ENCODE measurements at regions not wholly inside any gene's neighbourhood (a gene's known extent, or its start where the extent isn't known, plus 50 kb on each side); places are given as distances from the start of the nearest gene placed in this dataset.

- Histone ChIP-seq H3K4me3 (no peak overlapping the region), H3K9me3 (no peaks in the 10 kb centered on the region), H3K27ac (no peak overlapping the region), H3K27me3 (no peaks in the 10 kb centered on the region), H3K4me1 (peaks cover 0 to 5% (median 0%) of the 10 kb centered on the region in 12 donors), H3K36me3 (no peaks in the 10 kb centered on the region)
- WGBS, 4 donors: 53 to 86% (median 64%) methylated on average over 1 of the region's 1 CpG
- TF ChIP-seq CTCF (IDR thresholded peaks at IDR 0.05) (no peak), POLR2A (IDR thresholded peaks at IDR 0.05) (no peak)
- ATAC-seq: no peak
- no peak for DNase-seq
- intact Hi-C loops (cut with DNase I): loop anchor here in 1 of 10 donors (10.0 kb wide), 1 partner anchor 61 kb away; no protein-coding TSS in a partner anchor
Measured at GRCh38 chr11:92826136-92826535, 143.3 kb upstream of the MTNR1B start.

- H3K36me3 ChIP-seq: no peaks in the 10 kb centered on the region
- H3K27me3 ChIP-seq: no peaks in the 10 kb centered on the region
- DNase-seq: no peak
- TF ChIP-seq POLR2A (IDR thresholded peaks at IDR 0.05) (no peak), CTCF (IDR thresholded peaks at IDR 0.05) (peak in 2 of 12 donors; percentile 20 to 24)
- intact Hi-C loops (cut with DNase I): loop anchor here in 1 of 10 donors (10.0 kb wide), 1 partner anchor 62 kb away; no protein-coding TSS in a partner anchor
- no peak overlapping the region for H3K27ac ChIP-seq
- no peak for ATAC-seq
- H3K4me3 ChIP-seq: no peak overlapping the region
- peaks cover 0 to 5% (median 0%) of the 10 kb centered on the region in 12 donors for H3K4me1 ChIP-seq
- no peaks in the 10 kb centered on the region for H3K9me3 ChIP-seq
- 62 to 76% (median 70%) methylated on average over 1 of the region's 1 CpG for WGBS, 4 donors
Measured at GRCh38 chr11:92826603-92827002, 142.8 kb upstream of the MTNR1B start.

GRCh38 chr11:92827132-92827531 is 142.3 kb upstream of the MTNR1B start:
- Histone ChIP-seq H3K9me3 (no peaks in the 10 kb centered on the region), H3K36me3 (no peaks in the 10 kb centered on the region), H3K4me3 (no peak overlapping the region), H3K27me3 (no peaks in the 10 kb centered on the region), H3K4me1 (peaks cover 0 to 5% (median 0%) of the 10 kb centered on the region in 12 donors), H3K27ac (no peak overlapping the region)
- DNase-seq: no peak
- intact Hi-C loops (cut with DNase I): loop anchor here in 1 of 10 donors (10.0 kb wide), 1 partner anchor 62 kb away; no protein-coding TSS in a partner anchor
- no peak for TF ChIP-seq POLR2A (IDR thresholded peaks at IDR 0.05)
- no peak for TF ChIP-seq CTCF (IDR thresholded peaks at IDR 0.05)
- no peak for ATAC-seq
- 65 to 76% (median 68%) methylated on average over 2 of the region's 2 CpGs for WGBS, 4 donors

- H3K9me3 ChIP-seq: no peaks in the 10 kb centered on the region
- H3K27ac ChIP-seq: no peak overlapping the region
- H3K4me1 ChIP-seq: peaks cover 0 to 5% (median 0%) of the 10 kb centered on the region in 12 donors
- 53 to 58% (median 56%) methylated on average over 2 of the region's 2 CpGs for WGBS, 4 donors
- ATAC-seq: no peak
- TF ChIP-seq POLR2A (IDR thresholded peaks at IDR 0.05) (no peak), CTCF (IDR thresholded peaks at IDR 0.05) (no peak)
- no peaks in the 10 kb centered on the region for H3K27me3 ChIP-seq
- no peak for DNase-seq
- intact Hi-C loops (cut with DNase I): loop anchor here in 1 of 10 donors (10.0 kb wide), 1 partner anchor 64 kb away; no protein-coding TSS in a partner anchor
- no peak overlapping the region for H3K4me3 ChIP-seq
- no peaks in the 10 kb centered on the region for H3K36me3 ChIP-seq
Measured at GRCh38 chr11:92828556-92828955, 140.9 kb upstream of the MTNR1B start.

Data from heart left ventricle (tissue), 16 donors.